AG10803 (cell line): ENCODE measurements at regions not wholly inside any gene's neighbourhood (a gene's known extent, or its start where the extent isn't known, plus 50 kb on each side); places are given as distances from the start of the nearest gene placed in this dataset.

Experiments
- DNase-seq: peaks from one replicate; pipeline ENCODE4 v3.0.0; 2010; ENCODE audit warnings: low read depth
- H3K4me3 ChIP-seq: 2 replicates; pipeline ENCODE4 v1.5.1; 2011; ENCODE audit warnings: mild to moderate bottlenecking, low read length, control low read depth
- TF ChIP-seq, protein P1 (sequence below): conservative IDR thresholded peaks from 2 replicates; pipeline ENCODE4 v1.5.1; 2011; ENCODE audit warnings: mild to moderate bottlenecking, low read length, control low read depth, inconsistent platforms

- TF ChIP-seq, protein P1, sequence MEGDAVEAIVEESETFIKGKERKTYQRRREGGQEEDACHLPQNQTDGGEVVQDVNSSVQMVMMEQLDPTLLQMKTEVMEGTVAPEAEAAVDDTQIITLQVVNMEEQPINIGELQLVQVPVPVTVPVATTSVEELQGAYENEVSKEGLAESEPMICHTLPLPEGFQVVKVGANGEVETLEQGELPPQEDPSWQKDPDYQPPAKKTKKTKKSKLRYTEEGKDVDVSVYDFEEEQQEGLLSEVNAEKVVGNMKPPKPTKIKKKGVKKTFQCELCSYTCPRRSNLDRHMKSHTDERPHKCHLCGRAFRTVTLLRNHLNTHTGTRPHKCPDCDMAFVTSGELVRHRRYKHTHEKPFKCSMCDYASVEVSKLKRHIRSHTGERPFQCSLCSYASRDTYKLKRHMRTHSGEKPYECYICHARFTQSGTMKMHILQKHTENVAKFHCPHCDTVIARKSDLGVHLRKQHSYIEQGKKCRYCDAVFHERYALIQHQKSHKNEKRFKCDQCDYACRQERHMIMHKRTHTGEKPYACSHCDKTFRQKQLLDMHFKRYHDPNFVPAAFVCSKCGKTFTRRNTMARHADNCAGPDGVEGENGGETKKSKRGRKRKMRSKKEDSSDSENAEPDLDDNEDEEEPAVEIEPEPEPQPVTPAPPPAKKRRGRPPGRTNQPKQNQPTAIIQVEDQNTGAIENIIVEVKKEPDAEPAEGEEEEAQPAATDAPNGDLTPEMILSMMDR = no peak
- no peak overlapping the region for H3K4me3 ChIP-seq
- DNase-seq = no peak
These were observed 171.9 kb upstream of the SULF2 start for GRCh38 chr20:47957135-47957534.

DNA sequence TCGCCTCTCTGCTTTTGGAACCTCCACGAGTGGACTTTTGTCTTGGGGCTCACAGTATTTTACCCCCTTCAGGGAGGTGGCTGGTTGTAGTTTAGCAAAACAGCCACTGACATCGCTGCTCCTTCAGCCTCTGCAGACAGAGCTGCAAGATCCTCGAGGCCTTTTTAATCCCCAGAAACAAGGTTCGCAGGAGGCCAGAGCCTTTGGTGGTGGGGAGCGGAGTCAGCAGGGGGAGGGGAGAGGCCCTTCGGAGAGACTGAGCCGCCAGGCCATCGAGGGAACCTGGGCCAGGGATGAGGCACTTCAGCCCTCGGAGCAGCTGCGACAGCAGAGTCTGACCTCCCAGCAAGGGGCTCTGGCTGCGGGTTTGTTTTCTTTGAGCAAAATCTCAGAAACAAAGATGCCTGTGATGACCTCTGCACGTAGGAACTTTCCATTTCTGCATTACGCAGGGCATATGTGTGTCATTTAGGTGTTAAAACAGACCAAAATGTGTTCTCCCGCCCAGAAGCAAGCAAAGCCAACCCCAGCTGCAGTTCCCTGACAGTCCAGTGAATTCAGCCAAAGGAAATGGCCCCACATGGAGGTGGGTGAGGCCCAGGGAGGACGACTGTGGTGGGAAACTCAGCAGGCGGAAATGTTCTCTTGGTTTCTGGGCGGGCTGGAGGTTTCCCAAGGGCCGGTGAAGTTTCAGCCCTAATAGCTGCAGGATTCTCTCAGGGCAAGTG lies 171.2 kb upstream of the SULF2 start:
- peak; percentile 3 for DNase-seq
- H3K4me3 ChIP-seq = no peak overlapping the region
- TF ChIP-seq, protein P1 = no peak

DNA sequence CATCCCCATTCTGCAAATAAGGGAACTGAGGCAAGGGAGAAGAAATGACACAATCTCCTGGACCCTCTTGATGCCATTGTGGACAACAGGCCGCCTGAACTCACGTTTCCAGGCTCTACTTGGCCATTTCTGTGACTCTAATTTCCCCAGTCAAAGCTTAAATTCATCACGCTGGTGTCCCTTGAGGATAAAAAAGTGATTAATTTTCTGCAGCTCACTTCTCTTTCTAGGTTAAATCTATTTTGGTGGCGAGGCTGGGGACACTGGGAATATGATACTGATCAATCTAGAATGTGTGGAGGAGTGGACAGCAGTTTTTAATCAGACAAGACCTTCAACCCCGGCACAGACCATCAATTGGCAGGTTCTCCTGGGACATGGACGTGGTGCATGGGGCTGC lies 168.2 kb upstream of the SULF2 start:
- TF ChIP-seq, protein P1 = no peak
- no peak for DNase-seq
- H3K4me3 ChIP-seq = no peak overlapping the region

DNA sequence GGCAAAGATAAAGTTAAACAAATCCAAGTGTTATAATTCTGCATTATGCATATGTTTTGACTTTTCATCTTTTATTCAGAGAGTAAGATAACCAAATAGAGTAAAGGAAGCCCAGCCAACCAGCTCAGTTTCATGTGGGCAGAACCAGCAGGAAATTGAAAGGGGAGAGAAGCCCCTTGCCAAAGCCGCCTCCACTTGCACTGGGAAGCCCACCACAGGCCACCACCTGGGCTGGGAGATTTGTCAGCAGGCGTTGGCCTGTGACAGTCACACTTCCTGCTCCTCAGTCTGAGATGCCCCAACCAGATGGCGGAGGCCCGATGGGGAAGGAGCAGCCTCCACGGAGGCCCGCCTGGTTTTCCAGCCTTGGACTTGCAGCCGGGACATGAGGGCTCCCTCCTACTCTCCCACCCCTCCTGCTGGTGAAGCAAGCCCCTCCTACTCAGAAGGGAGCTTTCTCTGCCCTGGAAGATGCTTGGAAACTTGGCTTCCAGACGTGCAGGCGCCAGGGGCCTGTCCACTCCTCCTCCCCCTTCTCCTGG lies 166.8 kb upstream of the SULF2 start:
- TF ChIP-seq, protein P1 = no peak
- DNase-seq = no peak
- H3K4me3 ChIP-seq = no peak overlapping the region

- TF ChIP-seq, protein P1 = no peak
These were observed 166.3 kb upstream of the SULF2 start for GRCh38 chr20:47951521-47951971.

GRCh38 chr20:47950913-47951283 lies 165.6 kb upstream of the SULF2 start:
- DNase-seq = no peak
- no peak overlapping the region for H3K4me3 ChIP-seq
- TF ChIP-seq, protein P1 = no peak

More at GRCh38 chr20:47951521-47951971, 166.3 kb upstream of the SULF2 start:
- peak; percentile 20 for DNase-seq
- no peak overlapping the region for H3K4me3 ChIP-seq
